ENCODE measurements at regions not wholly inside any gene's neighbourhood (a gene's known extent, or its start where the extent isn't known, plus 50 kb on each side); places are given as distances from the start of the nearest gene placed in this dataset.

- Mint-ChIP-seq H3K4me1 (ENCODE audit: low read depth, unreplicated experiment) (no peaks in the 10 kb centered on the region), H3K9me3 (ENCODE audit: unreplicated experiment) (no peaks in the 10 kb centered on the region), H3K4me3 (ENCODE audit: unreplicated experiment) (no peak overlapping the region), H3K36me3 (ENCODE audit: insufficient read depth, unreplicated experiment) (no peaks in the 10 kb centered on the region), H3K27me3 (ENCODE audit: insufficient read depth, unreplicated experiment) (peaks cover 3% of the 10 kb centered on the region), H3K27ac (ENCODE audit: unreplicated experiment) (no peak overlapping the region)
- no peaks in the 10 kb centered on the region; the same call in 1 of the 2 replicates for H3K9me3 ChIP-seq
- ChIA-PET CTCF (no interaction called here), POLR2A (no interaction called here)
- no TSS peak for BruUV-seq (replicated peaks)
- DNase-seq, result no peak
- intact Hi-C loops (cut with micrococcal nuclease; ENCODE audit: unreplicated experiment), result loop anchor here (10.0 kb wide), 1 partner anchor 971 kb away; no protein-coding TSS in a partner anchor
- TF ChIP-seq CTCF (IDR thresholded peaks at IDR 0.05; ENCODE audit: insufficient read depth in 1 of 2, low read depth in 1 of 2, low read length in 1 of 2, severe bottlenecking in 1 of 2, unreplicated experiment in 1 of 2), result no peak
- H3K27me3 ChIP-seq (replicated peaks; ENCODE audit: control insufficient read depth, insufficient read depth, low read length), result no peaks in the 10 kb centered on the region
- no peaks in the 10 kb centered on the region for H3K4me1 ChIP-seq
- H3K4me3 ChIP-seq (ENCODE audit: low read depth, low read length), result no peak overlapping the region
- H3K36me3 ChIP-seq (ENCODE audit: control insufficient read depth, insufficient read depth, low read length), result no peaks in the 10 kb centered on the region
These were observed 185.2 kb downstream of the GRB14 start for GRCh38 chr2:164436131-164436530.

GRCh38 chr2:164430166-164430783, 191.0 kb downstream of the GRB14 start:
- peak; percentile 57 to 72 for TF ChIP-seq CTCF (IDR thresholded peaks at IDR 0.05; ENCODE audit: insufficient read depth in 1 of 2, low read depth in 1 of 2, low read length in 1 of 2, severe bottlenecking in 1 of 2, unreplicated experiment in 1 of 2)
- peaks cover 6% of the 10 kb centered on the region for H3K27me3 Mint-ChIP-seq (ENCODE audit: insufficient read depth, unreplicated experiment)
- Histone ChIP-seq H3K9me3 (no peaks in the 10 kb centered on the region; the same call in 1 of the 2 replicates), H3K4me1 (no peaks in the 10 kb centered on the region), H3K27me3 (replicated peaks; ENCODE audit: control insufficient read depth, insufficient read depth, low read length) (no peaks in the 10 kb centered on the region), H3K36me3 (ENCODE audit: control insufficient read depth, insufficient read depth, low read length) (no peaks in the 10 kb centered on the region), H3K4me3 (ENCODE audit: low read depth, low read length) (no peak overlapping the region)
- no peaks in the 10 kb centered on the region for H3K36me3 Mint-ChIP-seq (ENCODE audit: insufficient read depth, unreplicated experiment)
- intact Hi-C loops (cut with micrococcal nuclease; ENCODE audit: unreplicated experiment), result loop anchor here (1.0 to 10.0 kb wide), 7 partner anchors 47 to 1273 kb away; no protein-coding TSS in a partner anchor
- DNase-seq, result peak; percentile 39 to 41
- H3K4me3 Mint-ChIP-seq (ENCODE audit: unreplicated experiment), result no peak overlapping the region
- H3K4me1 Mint-ChIP-seq (ENCODE audit: low read depth, unreplicated experiment), result no peaks in the 10 kb centered on the region
- CTCF ChIA-PET, result interaction anchor here (1.0 to 1.5 kb wide), 4 partner anchors 9 to 1248 kb away, joined by 5 to 9 read pairs (median 5); no protein-coding TSS in a partner anchor
- no peak overlapping the region for H3K27ac Mint-ChIP-seq (ENCODE audit: unreplicated experiment)
- H3K9me3 Mint-ChIP-seq (ENCODE audit: unreplicated experiment), result no peaks in the 10 kb centered on the region
- POLR2A ChIA-PET, result no interaction called here
- BruUV-seq (replicated peaks), result no TSS peak

- no peaks in the 10 kb centered on the region for H3K36me3 Mint-ChIP-seq (ENCODE audit: insufficient read depth, unreplicated experiment)
- POLR2A ChIA-PET, result no interaction called here
- H3K36me3 ChIP-seq (ENCODE audit: control insufficient read depth, insufficient read depth, low read length), result no peaks in the 10 kb centered on the region
- no peaks in the 10 kb centered on the region for H3K4me1 Mint-ChIP-seq (ENCODE audit: low read depth, unreplicated experiment)
- peaks cover 10% of the 10 kb centered on the region for H3K27me3 Mint-ChIP-seq (ENCODE audit: insufficient read depth, unreplicated experiment)
- TF ChIP-seq CTCF (IDR thresholded peaks at IDR 0.05; ENCODE audit: insufficient read depth in 1 of 2, low read depth in 1 of 2, low read length in 1 of 2, severe bottlenecking in 1 of 2, unreplicated experiment in 1 of 2), result no peak
- CTCF ChIA-PET, result interaction anchor here (1.5 kb wide), 1 partner anchor 1247 kb away, joined by 5 read pairs; no protein-coding TSS in a partner anchor
- intact Hi-C loops (cut with micrococcal nuclease; ENCODE audit: unreplicated experiment), result no loop called here
- no peak overlapping the region for H3K4me3 Mint-ChIP-seq (ENCODE audit: unreplicated experiment)
- no peaks in the 10 kb centered on the region; the same call in 1 of the 2 replicates for H3K9me3 ChIP-seq
- H3K27me3 ChIP-seq (replicated peaks; ENCODE audit: control insufficient read depth, insufficient read depth, low read length), result no peaks in the 10 kb centered on the region
- no peak overlapping the region for H3K4me3 ChIP-seq (ENCODE audit: low read depth, low read length)
- H3K27ac Mint-ChIP-seq (ENCODE audit: unreplicated experiment), result no peak overlapping the region
- H3K9me3 Mint-ChIP-seq (ENCODE audit: unreplicated experiment), result no peaks in the 10 kb centered on the region
- no TSS peak for BruUV-seq (replicated peaks)
- no peak for DNase-seq
- no peaks in the 10 kb centered on the region for H3K4me1 ChIP-seq
These were observed 191.9 kb downstream of the GRB14 start for GRCh38 chr2:164429354-164429753.

All from Caco-2 (cell line).